ENCODE measurements at regions not wholly inside any gene's neighbourhood (a gene's known extent, or its start where the extent isn't known, plus 50 kb on each side); places are given as distances from the start of the nearest gene placed in this dataset.

GRCh38 chrX:39580043-39580442 lies 517.7 kb downstream of the BCOR start:
- no peak for DNase-seq

- no peak for DNase-seq
Observed at GRCh38 chrX:39581411-39581810, 516.3 kb downstream of the BCOR start.

DNA sequence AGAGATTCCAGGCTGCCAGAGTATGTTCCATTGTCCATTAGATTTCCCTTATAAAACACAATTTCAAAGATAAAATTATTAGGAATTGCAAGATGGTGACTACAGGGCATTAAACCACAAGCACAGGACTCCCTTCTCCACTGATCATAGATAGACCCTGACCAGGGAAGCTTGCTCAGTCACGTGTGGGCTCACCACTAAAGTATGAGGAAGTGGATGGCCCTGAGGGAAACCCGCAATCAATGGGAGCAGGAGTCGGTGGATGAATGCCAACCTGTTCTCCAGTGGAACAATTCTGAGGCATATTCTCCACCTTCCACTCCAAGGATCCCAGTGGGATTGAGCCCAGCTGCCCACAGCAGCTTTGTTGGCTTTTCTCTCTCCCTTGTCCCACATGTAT lies 515.7 kb downstream of the BCOR start:
- DNase-seq, result no peak

- no peak for DNase-seq
Observed at GRCh38 chrX:39582976-39583375, 514.8 kb downstream of the BCOR start.

DNA sequence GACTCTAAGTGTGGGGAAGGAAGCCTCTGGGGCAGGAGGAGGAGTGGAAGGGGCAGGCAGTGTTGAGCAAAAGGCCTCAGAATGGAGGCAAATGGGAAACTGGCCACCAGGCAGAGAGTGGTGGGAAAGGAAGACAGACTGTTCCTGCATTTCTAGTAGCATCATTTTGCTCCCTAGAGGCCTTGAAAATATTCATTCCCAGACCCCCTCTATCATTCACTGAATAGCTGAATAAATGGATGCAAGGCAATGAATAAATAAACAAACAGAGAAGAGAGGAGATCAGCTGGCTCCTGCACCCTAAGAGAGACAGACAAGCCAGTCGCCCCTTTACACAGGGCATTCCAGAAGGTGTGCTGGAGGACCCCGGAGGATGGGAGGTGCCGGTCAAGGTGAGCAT lies 511.9 kb downstream of the BCOR start:
- DNase-seq, result no peak

- no peak for DNase-seq
Observed at GRCh38 chrX:39586359-39586758, 511.4 kb downstream of the BCOR start.

GRCh38 chrX:39591099-39591498 lies 506.7 kb downstream of the BCOR start:
- DNase-seq, result no peak

DNA sequence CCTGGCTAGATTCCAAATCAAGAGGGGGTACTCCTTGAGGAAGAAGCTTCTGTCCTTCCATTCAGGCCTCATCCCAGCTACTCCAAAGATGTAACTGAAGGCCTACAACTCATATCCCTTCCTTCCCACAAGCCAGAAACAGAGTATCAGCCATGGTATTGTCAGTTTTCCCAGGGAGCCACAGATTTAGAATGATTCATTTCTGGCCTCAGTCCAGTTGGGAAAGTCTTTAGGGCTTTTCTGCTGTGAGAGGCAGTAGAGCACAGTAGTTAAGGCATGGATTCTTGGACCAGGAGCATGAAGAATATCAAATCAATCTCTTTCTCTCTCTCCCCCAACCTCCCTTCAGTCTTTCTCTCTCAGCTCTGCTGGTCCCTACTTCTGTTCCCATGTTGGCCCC lies 505.0 kb downstream of the BCOR start:
- DNase-seq, result no peak

DNA sequence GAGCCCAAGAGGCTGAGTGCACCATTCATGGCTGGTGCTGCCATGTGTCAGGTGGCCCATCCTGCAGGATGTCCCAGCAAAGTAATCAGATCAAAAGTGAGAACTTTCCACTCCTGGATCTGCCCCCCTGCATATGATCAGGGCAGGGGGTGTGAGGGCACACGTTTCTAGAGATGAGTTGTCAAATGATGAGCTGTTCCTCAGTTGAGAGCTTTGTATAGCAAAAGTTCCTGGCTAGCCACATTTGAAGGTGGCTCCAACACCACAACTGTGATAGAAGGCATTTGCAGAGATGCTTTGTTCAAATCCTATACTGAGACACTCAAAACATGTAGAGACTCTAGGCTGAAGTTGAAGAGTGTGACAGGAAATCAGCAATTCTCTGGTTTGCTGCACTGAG lies 501.8 kb downstream of the BCOR start:
- DNase-seq, result no peak

DNA sequence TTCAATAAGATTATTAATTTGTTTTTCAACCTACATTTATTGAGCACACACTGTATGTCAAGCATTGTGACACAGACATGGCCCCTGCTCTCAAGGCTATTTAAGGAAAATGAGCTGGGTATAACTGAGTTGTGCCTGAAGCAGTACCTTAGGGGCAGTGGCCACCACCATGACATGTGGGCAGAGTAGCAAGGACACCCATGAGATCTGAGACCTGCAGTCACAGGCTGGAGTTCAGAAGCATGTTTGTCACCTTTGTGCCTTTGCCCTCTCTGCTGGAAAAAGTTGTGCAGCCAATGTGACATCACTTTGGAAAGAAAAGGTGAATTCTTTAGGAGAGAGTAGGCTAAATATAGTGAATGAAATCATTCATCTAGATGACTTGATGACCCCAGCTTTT lies 501.3 kb downstream of the BCOR start:
- DNase-seq, result no peak

DNA sequence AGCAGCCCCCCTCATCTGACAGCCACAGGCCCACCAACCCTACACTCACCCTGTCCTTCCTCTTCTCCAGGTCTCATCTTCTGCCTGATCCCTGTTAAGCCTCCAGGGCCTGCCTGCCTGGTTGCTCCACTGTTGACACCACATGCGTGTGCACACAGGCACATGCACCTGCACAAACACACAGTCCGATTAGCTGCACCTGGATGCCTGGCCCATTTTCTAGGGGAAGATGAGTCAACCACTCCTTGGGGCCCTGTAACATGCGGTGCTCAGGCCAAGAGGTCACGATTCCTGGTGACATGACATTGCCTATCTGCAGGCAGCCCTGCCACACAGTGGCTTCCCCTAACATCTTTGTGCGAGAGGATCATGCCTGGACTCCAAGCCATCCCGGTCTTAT lies 498.4 kb downstream of the BCOR start:
- no peak for DNase-seq

DNA sequence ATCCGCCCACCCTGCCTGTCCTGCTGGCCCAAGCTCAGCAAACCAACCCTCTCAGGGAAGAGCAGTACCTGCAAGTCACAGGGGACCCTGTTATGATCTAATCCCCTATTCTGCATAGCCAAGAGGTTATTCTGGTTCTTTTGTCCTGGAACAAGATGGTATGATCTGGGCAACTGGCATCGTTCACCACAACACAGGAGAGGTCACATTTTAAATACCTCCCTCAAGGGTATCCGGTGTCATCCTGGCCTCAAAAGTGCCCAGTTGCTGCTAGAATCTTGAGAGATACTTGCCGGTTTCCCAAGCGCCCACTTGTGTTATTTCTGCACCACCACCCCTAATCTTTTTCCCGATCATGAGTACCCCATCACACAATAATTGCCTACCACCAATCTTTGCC lies 497.5 kb downstream of the BCOR start:
- no peak for DNase-seq

GRCh38 chrX:39601231-39602177 lies 496.3 kb downstream of the BCOR start:
- no peak for DNase-seq

- DNase-seq, result no peak
Observed at GRCh38 chrX:39602195-39602594, 495.6 kb downstream of the BCOR start.

GRCh38 chrX:39603230-39603629 lies 494.5 kb downstream of the BCOR start:
- DNase-seq, result no peak

GRCh38 chrX:39605183-39605582 lies 492.6 kb downstream of the BCOR start:
- DNase-seq, result no peak

GRCh38 chrX:39605866-39606265 lies 491.9 kb downstream of the BCOR start:
- no peak for DNase-seq

GRCh38 chrX:39609941-39610340 lies 487.8 kb downstream of the BCOR start:
- no peak for DNase-seq

DNA sequence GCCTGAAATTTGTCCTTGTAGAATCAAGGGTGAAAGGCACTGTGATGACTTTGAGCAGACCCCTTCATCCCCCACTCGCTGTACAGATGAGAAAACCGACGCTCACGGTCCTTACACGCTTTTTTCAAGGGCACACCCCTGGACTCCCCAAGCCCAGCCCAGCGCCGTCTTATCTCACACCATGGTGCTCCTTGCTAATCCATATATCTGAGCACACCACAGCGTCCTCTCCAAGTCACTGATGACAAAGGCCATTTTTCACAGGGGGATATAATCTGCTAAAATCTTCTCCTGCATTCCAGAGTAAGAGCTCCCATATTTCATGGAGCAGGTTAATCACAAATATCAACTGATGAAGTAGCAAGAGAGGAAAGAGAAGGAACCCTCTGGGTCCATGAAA lies 486.3 kb downstream of the BCOR start:
- no peak for DNase-seq

GRCh38 chrX:39613482-39613995 lies 484.2 kb downstream of the BCOR start:
- DNase-seq, result no peak

DNA sequence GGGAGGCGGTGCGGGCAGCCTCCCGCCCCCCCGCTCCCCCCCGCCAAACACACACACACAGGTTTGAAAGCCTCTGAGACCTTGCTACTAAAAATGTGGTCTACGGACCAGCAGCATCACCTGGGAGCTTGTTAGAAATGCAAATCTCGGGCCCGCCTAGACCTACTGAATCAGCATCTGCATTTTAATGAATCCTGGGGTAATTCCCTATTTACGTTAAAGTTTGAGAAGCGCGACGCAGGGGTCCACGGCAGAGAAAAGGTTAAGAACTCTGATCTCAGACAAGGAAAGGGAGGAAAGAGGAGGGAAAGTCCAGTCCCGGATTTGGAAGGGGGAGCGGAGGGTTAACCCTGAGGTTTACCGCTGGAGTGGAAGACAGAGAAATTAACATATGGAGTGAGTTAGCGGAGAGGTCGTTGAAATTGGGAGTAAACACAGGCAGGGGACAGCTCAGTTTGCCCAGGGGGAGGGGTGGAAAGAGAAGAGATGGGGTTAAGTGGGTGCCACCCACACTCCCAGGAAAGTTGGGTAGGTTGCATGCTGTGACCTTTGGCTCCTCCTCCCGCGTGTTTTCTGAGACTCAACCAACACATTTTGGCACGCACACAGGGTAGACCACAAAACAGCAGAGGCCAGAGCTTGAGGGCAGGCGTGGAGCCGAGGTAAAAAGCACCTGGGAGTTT lies 483.6 kb downstream of the BCOR start:
- no peak for DNase-seq

DNA sequence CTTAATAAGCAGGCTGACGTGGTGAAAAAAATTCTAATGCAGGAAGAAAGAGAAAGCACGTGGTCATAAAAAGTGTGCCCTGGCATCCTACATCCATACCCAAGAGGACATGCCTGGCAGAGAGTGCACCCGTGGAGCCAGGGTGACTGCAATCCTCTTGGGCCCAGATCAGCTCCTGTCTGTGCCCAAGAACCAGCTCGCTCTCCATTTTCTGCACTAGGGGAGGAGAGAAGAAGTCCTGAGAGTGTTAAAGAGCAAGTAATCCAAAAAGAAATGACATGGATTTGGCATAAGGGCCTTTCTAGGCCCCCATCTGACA lies 483.1 kb downstream of the BCOR start:
- DNase-seq, result no peak

DNA sequence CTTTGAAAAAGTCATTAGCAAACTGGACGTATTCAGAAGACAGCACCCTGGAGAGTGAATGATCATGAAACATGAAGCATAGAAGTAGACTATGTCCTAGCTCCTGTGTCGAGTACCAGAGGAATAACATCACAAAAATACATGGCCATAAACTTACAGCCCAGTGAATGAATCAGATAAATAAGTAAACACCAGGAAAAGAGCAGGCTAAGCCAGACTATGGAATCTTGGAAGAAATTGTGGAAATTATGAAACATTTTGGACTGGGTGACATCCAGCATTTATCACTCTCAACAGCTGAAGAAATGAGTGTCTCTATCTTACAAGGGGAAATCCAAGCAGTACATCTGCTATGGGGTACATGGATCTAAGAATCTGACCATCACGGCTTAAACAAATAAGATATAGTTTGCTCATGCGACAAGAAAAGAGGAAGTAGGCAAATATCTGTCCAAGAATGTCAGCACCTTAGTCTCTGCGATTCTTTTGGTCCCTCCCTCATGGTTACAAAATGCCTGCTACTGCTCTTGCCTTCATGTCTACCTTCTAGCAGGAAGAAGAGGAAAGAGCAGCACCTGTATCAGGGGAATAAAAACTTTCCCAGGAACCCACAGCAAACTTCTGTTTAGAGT lies 481.5 kb downstream of the BCOR start:
- no peak for DNase-seq

DNA sequence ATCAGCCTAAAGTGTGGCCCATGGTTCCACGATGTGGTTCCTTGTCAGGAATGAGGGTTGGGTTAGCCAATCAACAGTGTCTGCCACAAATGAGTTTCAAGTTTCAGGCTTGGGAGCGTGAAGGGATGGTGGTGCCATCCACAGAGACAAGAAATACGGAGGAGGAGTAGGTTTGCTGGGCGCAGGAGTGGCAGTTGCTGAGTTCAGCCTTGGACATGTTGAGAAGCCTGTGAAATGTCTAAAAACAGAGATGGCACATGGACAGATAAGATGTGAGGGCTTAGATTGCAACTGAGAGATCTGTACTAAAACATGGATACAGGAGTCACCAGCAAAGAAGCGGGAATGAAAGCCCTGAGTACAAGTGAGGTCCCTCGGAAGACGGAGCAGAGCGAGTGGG lies 481.0 kb downstream of the BCOR start:
- DNase-seq, result no peak
